ENCODE measurements at regions not wholly inside any gene's neighbourhood (a gene's known extent, or its start where the extent isn't known, plus 50 kb on each side); places are given as distances from the start of the nearest gene placed in this dataset.

GRCh38 chr4:96473246-96473645 lies 633.4 kb downstream of the PDHA2 start:
- no peaks in the 10 kb centered on the region for H4K20me1 ChIP-seq (replicated peaks; ENCODE audit: insufficient read depth)
- H3K27ac ChIP-seq (ENCODE audit: low read depth): no peak overlapping the region
- peak overlapping the region; percentile 32; the same call in 1 of the 2 replicates for H3K27ac Mint-ChIP-seq
- H3K27me3 Mint-ChIP-seq (ENCODE audit: insufficient read depth, low read depth, poor library complexity): no peaks in the 10 kb centered on the region
- no peaks in the 10 kb centered on the region; the same call in 1 of the 2 replicates for H3K9me2 ChIP-seq (ENCODE audit: insufficient read depth)
- no peak overlapping the region for H2AFZ ChIP-seq
- ATAC-seq (no peak), DNase-seq (ENCODE audit: low spot score) (no peak)
- peaks cover 16% of the 10 kb centered on the region; the same call in 1 of the 2 replicates for H3K36me3 ChIP-seq (ENCODE audit: insufficient read depth)
- H3K36me3 Mint-ChIP-seq (ENCODE audit: low read depth): peaks cover 42% of the 10 kb centered on the region
- no peaks in the 10 kb centered on the region for H3K4me1 ChIP-seq (ENCODE audit: insufficient read depth)
- no peak overlapping the region for H3K4me3 ChIP-seq
- H3K9me3 Mint-ChIP-seq: peaks cover 55% of the 10 kb centered on the region
- H3K79me2 ChIP-seq (replicated peaks; ENCODE audit: insufficient read depth): no peaks in the 10 kb centered on the region
- H3K27me3 ChIP-seq (ENCODE audit: insufficient read depth): no peaks in the 10 kb centered on the region
- H3K4me1 Mint-ChIP-seq: peaks cover 7% of the 10 kb centered on the region; the same call in 1 of the 3 replicates
- TF ChIP-seq NANOG (IDR thresholded peaks at IDR 0.05; ENCODE audit: borderline replicate concordance) (no peak), EZH2 (IDR thresholded peaks at IDR 0.05; ENCODE audit: low read depth, unreplicated experiment) (no peak), EZH2phosphoT487 (IDR thresholded peaks at IDR 0.05; ENCODE audit: unreplicated experiment) (no peak), POLR2AphosphoS5 (IDR thresholded peaks at IDR 0.05; ENCODE audit: low read depth) (no peak), ZNF114 (CRISPR knock-in tag; IDR thresholded peaks at IDR 0.05) (no peak), ZNF331 (CRISPR knock-in tag; IDR thresholded peaks at IDR 0.05; ENCODE audit: low read depth) (no peak), STAT1 (IDR thresholded peaks at IDR 0.05; ENCODE audit: unreplicated experiment) (no peak), JUNB (IDR thresholded peaks at IDR 0.05; ENCODE audit: unreplicated experiment) (no peak), ETS1 (IDR thresholded peaks at IDR 0.05) (no peak)
- TF ChIP-seq, protein P1, sequence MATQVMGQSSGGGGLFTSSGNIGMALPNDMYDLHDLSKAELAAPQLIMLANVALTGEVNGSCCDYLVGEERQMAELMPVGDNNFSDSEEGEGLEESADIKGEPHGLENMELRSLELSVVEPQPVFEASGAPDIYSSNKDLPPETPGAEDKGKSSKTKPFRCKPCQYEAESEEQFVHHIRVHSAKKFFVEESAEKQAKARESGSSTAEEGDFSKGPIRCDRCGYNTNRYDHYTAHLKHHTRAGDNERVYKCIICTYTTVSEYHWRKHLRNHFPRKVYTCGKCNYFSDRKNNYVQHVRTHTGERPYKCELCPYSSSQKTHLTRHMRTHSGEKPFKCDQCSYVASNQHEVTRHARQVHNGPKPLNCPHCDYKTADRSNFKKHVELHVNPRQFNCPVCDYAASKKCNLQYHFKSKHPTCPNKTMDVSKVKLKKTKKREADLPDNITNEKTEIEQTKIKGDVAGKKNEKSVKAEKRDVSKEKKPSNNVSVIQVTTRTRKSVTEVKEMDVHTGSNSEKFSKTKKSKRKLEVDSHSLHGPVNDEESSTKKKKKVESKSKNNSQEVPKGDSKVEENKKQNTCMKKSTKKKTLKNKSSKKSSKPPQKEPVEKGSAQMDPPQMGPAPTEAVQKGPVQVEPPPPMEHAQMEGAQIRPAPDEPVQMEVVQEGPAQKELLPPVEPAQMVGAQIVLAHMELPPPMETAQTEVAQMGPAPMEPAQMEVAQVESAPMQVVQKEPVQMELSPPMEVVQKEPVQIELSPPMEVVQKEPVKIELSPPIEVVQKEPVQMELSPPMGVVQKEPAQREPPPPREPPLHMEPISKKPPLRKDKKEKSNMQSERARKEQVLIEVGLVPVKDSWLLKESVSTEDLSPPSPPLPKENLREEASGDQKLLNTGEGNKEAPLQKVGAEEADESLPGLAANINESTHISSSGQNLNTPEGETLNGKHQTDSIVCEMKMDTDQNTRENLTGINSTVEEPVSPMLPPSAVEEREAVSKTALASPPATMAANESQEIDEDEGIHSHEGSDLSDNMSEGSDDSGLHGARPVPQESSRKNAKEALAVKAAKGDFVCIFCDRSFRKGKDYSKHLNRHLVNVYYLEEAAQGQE (IDR thresholded peaks at IDR 0.05; ENCODE audit: unreplicated experiment): no peak
- TF ChIP-seq, protein P2, sequence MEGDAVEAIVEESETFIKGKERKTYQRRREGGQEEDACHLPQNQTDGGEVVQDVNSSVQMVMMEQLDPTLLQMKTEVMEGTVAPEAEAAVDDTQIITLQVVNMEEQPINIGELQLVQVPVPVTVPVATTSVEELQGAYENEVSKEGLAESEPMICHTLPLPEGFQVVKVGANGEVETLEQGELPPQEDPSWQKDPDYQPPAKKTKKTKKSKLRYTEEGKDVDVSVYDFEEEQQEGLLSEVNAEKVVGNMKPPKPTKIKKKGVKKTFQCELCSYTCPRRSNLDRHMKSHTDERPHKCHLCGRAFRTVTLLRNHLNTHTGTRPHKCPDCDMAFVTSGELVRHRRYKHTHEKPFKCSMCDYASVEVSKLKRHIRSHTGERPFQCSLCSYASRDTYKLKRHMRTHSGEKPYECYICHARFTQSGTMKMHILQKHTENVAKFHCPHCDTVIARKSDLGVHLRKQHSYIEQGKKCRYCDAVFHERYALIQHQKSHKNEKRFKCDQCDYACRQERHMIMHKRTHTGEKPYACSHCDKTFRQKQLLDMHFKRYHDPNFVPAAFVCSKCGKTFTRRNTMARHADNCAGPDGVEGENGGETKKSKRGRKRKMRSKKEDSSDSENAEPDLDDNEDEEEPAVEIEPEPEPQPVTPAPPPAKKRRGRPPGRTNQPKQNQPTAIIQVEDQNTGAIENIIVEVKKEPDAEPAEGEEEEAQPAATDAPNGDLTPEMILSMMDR (conservative IDR thresholded peaks at IDR 0.05; ENCODE audit: low read depth in 2 of 2): no peak
- H3F3A ChIP-seq (replicated peaks; ENCODE audit: low read depth): no peaks in the 10 kb centered on the region
- H3K4me2 ChIP-seq: no peak overlapping the region
- H3K4me3 Mint-ChIP-seq: no peak overlapping the region

Data from GM23338 (cell line).